Ascending aorta (tissue), 2 donors: ENCODE measurements at regions not wholly inside any gene's neighbourhood (a gene's known extent, or its start where the extent isn't known, plus 50 kb on each side); places are given as distances from the start of the nearest gene placed in this dataset.

ENCODE experiments used
- DNase-seq, 2 donors: peaks; one replicate each; pipeline ENCODE4 v3.0.0-alpha.2; 2019; ENCODE audit warnings: low spot score in 2 of 2
- H3K27ac ChIP-seq, 2 donors: fragments of 200-600 bp; sonication (generic); one replicate each; pipeline ENCODE4 v1.5.1; 2016 to 2017; ENCODE audit warnings: mild to moderate bottlenecking in 1 of 2
- H3K27me3 ChIP-seq: fragments of 200-600 bp; sonication (generic); one replicate; pipeline ENCODE4 v1.5.1; 2017
- H3K36me3 ChIP-seq, 2 donors: fragments of 200-600 bp; sonication (generic); one replicate each; pipeline ENCODE4 v1.5.1; 2016
- H3K4me1 ChIP-seq, 2 donors: fragments of 200-600 bp; sonication (generic); one replicate each; pipeline ENCODE4 v1.5.1; 2016 to 2017; ENCODE audit warnings: mild to moderate bottlenecking in 1 of 2
- H3K4me3 ChIP-seq, 2 donors: fragments of 200-600 bp; sonication (generic); one replicate each; pipeline ENCODE4 v1.5.1; 2016 to 2017; ENCODE audit warnings: mild to moderate bottlenecking in 1 of 2
- H3K9me3 ChIP-seq, 2 donors: fragments of 200-600 bp; sonication (generic); one replicate each; pipeline ENCODE4 v1.5.1; 2016
- intact Hi-C: fragments of 100-400 bp; cut with DNase I; formaldehyde crosslinking; loops from one replicate; pipeline ENCODE4 v1.15.1; 2023
- TF ChIP-seq, protein P1 (sequence below), 3 experiments: fragments of 200-600 bp in 2 of 3; fragments of 450-650 bp in 1 of 3; sonication (generic) in 2 of 3; IDR thresholded peaks; one replicate each; pipeline ENCODE4 v1.5.1; 2016 to 2019; ENCODE audit warnings: antibody characterized with exemption in 3 of 3, mild to moderate bottlenecking in 1 of 3, moderate library complexity in 1 of 3

GRCh38 chr11:79980916-79981315 lies 540.1 kb upstream of the TENM4 start:
- H3K4me1 ChIP-seq, result no peaks in the 10 kb centered on the region
- TF ChIP-seq, protein P1, sequence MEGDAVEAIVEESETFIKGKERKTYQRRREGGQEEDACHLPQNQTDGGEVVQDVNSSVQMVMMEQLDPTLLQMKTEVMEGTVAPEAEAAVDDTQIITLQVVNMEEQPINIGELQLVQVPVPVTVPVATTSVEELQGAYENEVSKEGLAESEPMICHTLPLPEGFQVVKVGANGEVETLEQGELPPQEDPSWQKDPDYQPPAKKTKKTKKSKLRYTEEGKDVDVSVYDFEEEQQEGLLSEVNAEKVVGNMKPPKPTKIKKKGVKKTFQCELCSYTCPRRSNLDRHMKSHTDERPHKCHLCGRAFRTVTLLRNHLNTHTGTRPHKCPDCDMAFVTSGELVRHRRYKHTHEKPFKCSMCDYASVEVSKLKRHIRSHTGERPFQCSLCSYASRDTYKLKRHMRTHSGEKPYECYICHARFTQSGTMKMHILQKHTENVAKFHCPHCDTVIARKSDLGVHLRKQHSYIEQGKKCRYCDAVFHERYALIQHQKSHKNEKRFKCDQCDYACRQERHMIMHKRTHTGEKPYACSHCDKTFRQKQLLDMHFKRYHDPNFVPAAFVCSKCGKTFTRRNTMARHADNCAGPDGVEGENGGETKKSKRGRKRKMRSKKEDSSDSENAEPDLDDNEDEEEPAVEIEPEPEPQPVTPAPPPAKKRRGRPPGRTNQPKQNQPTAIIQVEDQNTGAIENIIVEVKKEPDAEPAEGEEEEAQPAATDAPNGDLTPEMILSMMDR (IDR thresholded peaks at IDR 0.05), result no peak
- H3K36me3 ChIP-seq, result no peaks in the 10 kb centered on the region
- H3K27ac ChIP-seq, result no peak overlapping the region
- no peak overlapping the region for H3K4me3 ChIP-seq
- intact Hi-C loops, result no loop called here
- DNase-seq, result no peak
- no peaks in the 10 kb centered on the region for H3K27me3 ChIP-seq
- H3K9me3 ChIP-seq, result no peaks in the 10 kb centered on the region

- no peak overlapping the region for H3K4me3 ChIP-seq
- H3K36me3 ChIP-seq, result no peaks in the 10 kb centered on the region
- no peaks in the 10 kb centered on the region for H3K4me1 ChIP-seq
- TF ChIP-seq, protein P1 (IDR thresholded peaks at IDR 0.05), result no peak
- DNase-seq, result no peak
- H3K9me3 ChIP-seq, result no peaks in the 10 kb centered on the region
- no peak overlapping the region for H3K27ac ChIP-seq
- intact Hi-C loops, result no loop called here
- H3K27me3 ChIP-seq, result no peaks in the 10 kb centered on the region
These were observed 533.1 kb upstream of the TENM4 start for GRCh38 chr11:79973721-79974617.

GRCh38 chr11:79971255-79971654 lies 530.4 kb upstream of the TENM4 start:
- H3K9me3 ChIP-seq, result peaks cover 0 to 3% of the 10 kb centered on the region in 2 donors
- intact Hi-C loops, result no loop called here
- DNase-seq, result no peak
- no peak overlapping the region for H3K4me3 ChIP-seq
- H3K4me1 ChIP-seq, result no peaks in the 10 kb centered on the region
- TF ChIP-seq, protein P1 (IDR thresholded peaks at IDR 0.05), result no peak
- H3K36me3 ChIP-seq, result no peaks in the 10 kb centered on the region
- no peaks in the 10 kb centered on the region for H3K27me3 ChIP-seq
- H3K27ac ChIP-seq, result no peak overlapping the region

DNA sequence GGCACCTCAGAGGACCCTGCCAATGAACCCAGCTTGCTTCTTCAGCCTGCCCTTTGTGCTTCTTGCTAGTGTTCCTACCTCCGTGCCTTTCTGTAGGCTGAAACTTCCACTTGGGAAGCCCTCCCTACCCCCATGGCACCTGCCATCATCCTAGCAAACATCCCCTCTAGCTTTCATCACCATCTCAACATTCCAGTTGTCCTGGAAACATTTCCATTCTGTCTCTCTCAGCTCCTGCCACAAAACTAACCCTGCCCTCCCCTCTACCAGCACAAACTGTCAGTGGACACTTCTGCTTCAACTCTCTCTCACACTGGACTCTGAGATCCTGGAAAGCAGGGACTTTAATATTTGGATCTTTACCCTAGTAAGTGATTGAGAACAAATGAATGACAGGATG lies 525.8 kb upstream of the TENM4 start:
- no peak for DNase-seq
- TF ChIP-seq, protein P1 (IDR thresholded peaks at IDR 0.05), result no peak
- intact Hi-C loops, result no loop called here

GRCh38 chr11:79963856-79964645 lies 523.2 kb upstream of the TENM4 start:
- DNase-seq, result no peak
- TF ChIP-seq, protein P1 (IDR thresholded peaks at IDR 0.05), result no peak

More for the DNA sequence above, 525.8 kb upstream of the TENM4 start:
- Histone ChIP-seq H3K9me3 (peaks cover 0 to 3% of the 10 kb centered on the region in 2 donors), H3K36me3 (no peaks in the 10 kb centered on the region), H3K4me3 (no peak overlapping the region), H3K27me3 (no peaks in the 10 kb centered on the region), H3K27ac (no peak overlapping the region), H3K4me1 (no peaks in the 10 kb centered on the region)

More at GRCh38 chr11:79963856-79964645, 523.2 kb upstream of the TENM4 start:
- intact Hi-C loops, result no loop called here
- Histone ChIP-seq H3K27me3 (no peaks in the 10 kb centered on the region), H3K4me3 (no peak overlapping the region), H3K9me3 (peaks cover 0 to 6% of the 10 kb centered on the region in 2 donors), H3K36me3 (no peaks in the 10 kb centered on the region), H3K4me1 (no peaks in the 10 kb centered on the region), H3K27ac (no peak overlapping the region)
